ENCODE measurements at regions not wholly inside any gene's neighbourhood (a gene's known extent, or its start where the extent isn't known, plus 50 kb on each side); places are given as distances from the start of the nearest gene placed in this dataset.

DNA sequence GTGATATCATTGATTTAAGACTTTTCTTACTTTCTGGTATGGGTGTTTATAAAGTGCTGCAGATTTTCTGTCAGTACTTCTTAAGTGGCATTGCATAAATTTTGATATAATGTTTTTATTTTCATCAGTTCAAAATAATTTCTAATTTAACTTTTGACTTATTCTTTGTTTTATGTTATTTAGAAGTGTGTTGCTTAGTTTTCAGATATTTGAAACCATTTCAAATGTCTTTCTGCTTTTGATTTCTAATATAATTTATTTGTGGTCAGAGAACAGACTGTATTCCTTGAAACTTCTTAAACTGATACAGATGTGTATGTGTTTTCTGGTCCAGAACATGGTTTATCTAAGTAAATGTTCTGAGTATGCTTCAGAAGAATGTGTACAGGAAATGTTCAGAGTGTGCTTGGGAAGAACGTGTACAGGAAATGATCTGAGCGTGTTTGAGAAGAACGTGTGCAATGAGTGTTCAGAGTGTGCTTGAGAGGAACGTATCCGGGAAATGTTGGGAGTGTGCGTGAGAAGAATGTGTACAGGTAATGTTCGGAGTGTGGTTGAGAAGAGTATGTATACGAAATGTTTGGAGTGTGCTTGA lies 265.7 kb upstream of the HS6ST1 start:
- no peak for TF ChIP-seq TAF1 (IDR thresholded peaks at IDR 0.05; ENCODE audit: low read depth, low read length)
- no peak for TF ChIP-seq POLR2AphosphoS5 (IDR thresholded peaks at IDR 0.05; ENCODE audit: low read depth, low read length)
- no peak for TF ChIP-seq POLR2A (IDR thresholded peaks at IDR 0.05; ENCODE audit: low read depth, low read length)
- TF ChIP-seq SPI1 (IDR thresholded peaks at IDR 0.05; ENCODE audit: low read depth, low read length): no peak
- TF ChIP-seq POU2F2 (IDR thresholded peaks at IDR 0.05; ENCODE audit: low read depth, low read length): no peak
- no peak for TF ChIP-seq PAX5 (IDR thresholded peaks at IDR 0.05; ENCODE audit: insufficient read depth, low read length, severe bottlenecking)
